ENCODE measurements at regions not wholly inside any gene's neighbourhood (a gene's known extent, or its start where the extent isn't known, plus 50 kb on each side); places are given as distances from the start of the nearest gene placed in this dataset.

DNA sequence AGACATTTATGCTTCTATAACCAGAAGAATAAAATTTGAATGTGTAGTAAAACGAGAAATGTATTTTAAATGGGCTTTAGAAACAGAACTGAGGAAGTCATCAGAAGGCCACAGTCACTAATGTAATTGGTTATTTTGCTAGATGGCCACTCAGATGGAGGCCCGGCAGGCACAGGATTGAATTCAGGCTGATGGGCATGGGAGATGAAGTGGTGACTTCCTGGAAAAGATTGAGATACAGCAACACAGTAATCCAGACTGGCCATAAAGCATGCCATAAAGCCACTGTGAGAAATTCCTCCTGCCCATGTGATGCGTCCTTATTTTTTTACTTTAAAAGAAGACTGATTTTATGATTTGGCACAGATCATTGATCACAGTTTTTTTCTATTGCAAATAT is 297.7 kb downstream of the ICOS start:
- no peaks in the 10 kb centered on the region for H3K4me1 ChIP-seq (ENCODE audit: control insufficient read depth, insufficient read depth, low read depth, low read length)

DNA sequence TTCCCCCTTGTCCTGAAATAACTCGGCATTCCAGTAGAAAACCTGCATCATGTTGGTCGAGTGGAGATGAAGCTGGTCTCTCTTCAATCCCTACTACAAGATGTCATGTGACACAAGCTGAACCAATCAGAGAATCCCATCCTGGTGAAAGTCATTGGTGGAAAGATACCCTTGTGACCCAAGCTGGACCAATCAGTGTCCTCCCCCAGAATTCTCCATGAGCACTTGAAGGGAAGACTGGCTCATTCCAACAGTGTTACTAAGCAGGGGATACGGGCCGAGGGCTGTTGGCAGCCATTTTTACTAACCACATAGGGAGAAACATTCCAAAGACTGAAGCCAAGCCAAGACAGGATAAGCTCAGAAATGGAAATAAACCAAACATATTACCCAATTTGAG is 298.3 kb downstream of the ICOS start:
- H3K4ac ChIP-seq (ENCODE audit: low read depth in 1 of 2, low read length in 2 of 2), result no peak overlapping the region
- WGBS, result 86% methylated on average over 4 of the region's 4 CpGs
- H3K4me2 ChIP-seq (ENCODE audit: low read length, poor library complexity, severe bottlenecking), result no peak overlapping the region
- H2AK5ac ChIP-seq (ENCODE audit: low read length, severe bottlenecking), result no peak overlapping the region
- H3K9me3 ChIP-seq (ENCODE audit: control insufficient read depth, low read length), result no peaks in the 10 kb centered on the region
- no peaks in the 10 kb centered on the region for H3K79me1 ChIP-seq (replicated peaks; ENCODE audit: low read length, poor library complexity, severe bottlenecking)
- no peak overlapping the region for H4K8ac ChIP-seq (ENCODE audit: low read length)
- no peak overlapping the region for H3K9ac ChIP-seq (ENCODE audit: low read length)
- H2BK5ac ChIP-seq (ENCODE audit: low read depth, low read length, poor library complexity, severe bottlenecking), result no peak overlapping the region
- H2BK12ac ChIP-seq (ENCODE audit: low read length in 2 of 2), result no peak overlapping the region
- no peak overlapping the region for H2AFZ ChIP-seq (ENCODE audit: low read depth, low read length)
- H3K36me3 ChIP-seq (ENCODE audit: control insufficient read depth in 1 of 2, insufficient read depth in 2 of 2, low read depth in 1 of 2, low read length in 2 of 2), result no peaks in the 10 kb centered on the region
- H3K27me3 ChIP-seq (ENCODE audit: control insufficient read depth in 1 of 2, insufficient read depth in 1 of 2, low read length in 2 of 2), result peaks cover 5 to 12% of the 10 kb centered on the region in 2 experiments
- no peak overlapping the region for H2BK120ac ChIP-seq (ENCODE audit: low read depth, low read length)
- no peak overlapping the region for H3K27ac ChIP-seq (ENCODE audit: low read length, poor library complexity, severe bottlenecking)
- H2BK15ac ChIP-seq (ENCODE audit: low read depth, poor library complexity, severe bottlenecking), result no peak overlapping the region
- no peak overlapping the region for H3K23ac ChIP-seq (ENCODE audit: low read length in 2 of 2)
- no peaks in the 10 kb centered on the region for H3K4me1 ChIP-seq (ENCODE audit: control insufficient read depth, insufficient read depth, low read depth, low read length)
- H3K14ac ChIP-seq (ENCODE audit: low read length in 2 of 2), result no peak overlapping the region
- no peak overlapping the region for H4K91ac ChIP-seq (ENCODE audit: low read length)
- no peak for DNase-seq
- H3K4me3 ChIP-seq (ENCODE audit: insufficient read depth in 1 of 2, low read depth in 1 of 2, low read length in 2 of 2), result no peak overlapping the region
- H3K18ac ChIP-seq (ENCODE audit: low read depth in 1 of 2, low read length in 2 of 2), result no peak overlapping the region

More for the DNA sequence above, 297.7 kb downstream of the ICOS start:
- H2AFZ ChIP-seq (ENCODE audit: low read depth, low read length), result no peak overlapping the region
- DNase-seq, result no peak
- no peak overlapping the region for H2AK5ac ChIP-seq (ENCODE audit: low read length, severe bottlenecking)
- no peak overlapping the region for H3K4me2 ChIP-seq (ENCODE audit: low read length, poor library complexity, severe bottlenecking)
- H3K23ac ChIP-seq (ENCODE audit: low read length in 2 of 2), result no peak overlapping the region
- no peaks in the 10 kb centered on the region for H3K79me1 ChIP-seq (replicated peaks; ENCODE audit: low read length, poor library complexity, severe bottlenecking)
- H2BK12ac ChIP-seq (ENCODE audit: low read length in 2 of 2), result no peak overlapping the region
- H4K91ac ChIP-seq (ENCODE audit: low read length), result no peak overlapping the region
- peaks cover 6 to 12% of the 10 kb centered on the region in 2 experiments for H3K27me3 ChIP-seq (ENCODE audit: control insufficient read depth in 1 of 2, insufficient read depth in 1 of 2, low read length in 2 of 2)
- H2BK15ac ChIP-seq (ENCODE audit: low read depth, poor library complexity, severe bottlenecking), result no peak overlapping the region
- H3K36me3 ChIP-seq (ENCODE audit: control insufficient read depth in 1 of 2, insufficient read depth in 2 of 2, low read depth in 1 of 2, low read length in 2 of 2), result no peaks in the 10 kb centered on the region
- no peaks in the 10 kb centered on the region for H3K9me3 ChIP-seq (ENCODE audit: control insufficient read depth, low read length)
- no peak overlapping the region for H3K9ac ChIP-seq (ENCODE audit: low read length)
- H3K18ac ChIP-seq (ENCODE audit: low read depth in 1 of 2, low read length in 2 of 2), result no peak overlapping the region
- no peak overlapping the region for H2BK120ac ChIP-seq (ENCODE audit: low read depth, low read length)
- no peak overlapping the region for H3K4me3 ChIP-seq (ENCODE audit: insufficient read depth in 1 of 2, low read depth in 1 of 2, low read length in 2 of 2)
- H3K4ac ChIP-seq (ENCODE audit: low read depth in 1 of 2, low read length in 2 of 2), result no peak overlapping the region
- H4K8ac ChIP-seq (ENCODE audit: low read length), result no peak overlapping the region
- 62% methylated on average over 2 of the region's 3 CpGs for WGBS
- H2BK5ac ChIP-seq (ENCODE audit: low read depth, low read length, poor library complexity, severe bottlenecking), result no peak overlapping the region
- H3K27ac ChIP-seq (ENCODE audit: low read length, poor library complexity, severe bottlenecking), result no peak overlapping the region
- no peak overlapping the region for H3K14ac ChIP-seq (ENCODE audit: low read length in 2 of 2)

DNA sequence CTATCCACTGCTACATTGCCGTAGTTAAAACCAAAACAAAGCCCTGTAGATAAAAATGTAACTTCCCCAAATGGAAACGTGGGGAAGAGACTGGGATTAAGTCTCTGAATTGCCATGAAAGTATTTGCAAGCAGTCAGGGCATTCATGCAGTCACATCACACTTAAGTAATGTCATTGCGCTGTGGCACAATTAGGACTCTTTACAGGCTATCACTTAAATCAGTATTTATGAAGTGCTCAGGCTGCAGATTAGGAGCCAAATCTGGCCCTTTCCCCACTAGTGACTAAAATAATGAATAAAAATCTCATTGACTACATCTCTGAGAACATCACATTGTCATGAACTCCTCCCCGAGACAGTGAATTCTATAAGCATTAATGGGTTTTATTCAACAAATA is 300.9 kb downstream of the ICOS start:
- Histone ChIP-seq H2BK5ac (ENCODE audit: low read depth, low read length, poor library complexity, severe bottlenecking) (no peak overlapping the region), H3K4me1 (ENCODE audit: control insufficient read depth, insufficient read depth, low read depth, low read length) (no peaks in the 10 kb centered on the region), H2BK12ac (ENCODE audit: low read length in 2 of 2) (no peak overlapping the region), H4K8ac (ENCODE audit: low read length) (no peak overlapping the region), H3K27me3 (ENCODE audit: control insufficient read depth in 1 of 2, insufficient read depth in 1 of 2, low read length in 2 of 2) (no peaks in the 10 kb centered on the region), H2BK15ac (ENCODE audit: low read depth, poor library complexity, severe bottlenecking) (no peak overlapping the region), H3K79me1 (replicated peaks; ENCODE audit: low read length, poor library complexity, severe bottlenecking) (no peaks in the 10 kb centered on the region), H3K18ac (ENCODE audit: low read depth in 1 of 2, low read length in 2 of 2) (no peak overlapping the region), H3K14ac (ENCODE audit: low read length in 2 of 2) (no peak overlapping the region), H2BK120ac (ENCODE audit: low read depth, low read length) (no peak overlapping the region), H2AK5ac (ENCODE audit: low read length, severe bottlenecking) (no peak overlapping the region), H3K9me3 (ENCODE audit: control insufficient read depth, low read length) (no peaks in the 10 kb centered on the region), H3K27ac (ENCODE audit: low read length, poor library complexity, severe bottlenecking) (no peak overlapping the region), H3K4me3 (ENCODE audit: insufficient read depth in 1 of 2, low read depth in 1 of 2, low read length in 2 of 2) (no peak overlapping the region), H3K4ac (ENCODE audit: low read depth in 1 of 2, low read length in 2 of 2) (no peak overlapping the region), H3K36me3 (ENCODE audit: control insufficient read depth in 1 of 2, insufficient read depth in 2 of 2, low read depth in 1 of 2, low read length in 2 of 2) (no peaks in the 10 kb centered on the region), H3K9ac (ENCODE audit: low read length) (no peak overlapping the region), H3K23ac (ENCODE audit: low read length in 2 of 2) (no peak overlapping the region), H3K4me2 (ENCODE audit: low read length, poor library complexity, severe bottlenecking) (no peak overlapping the region), H2AFZ (ENCODE audit: low read depth, low read length) (no peak overlapping the region), H4K91ac (ENCODE audit: low read length) (no peak overlapping the region)
- DNase-seq, result no peak
- WGBS, result 67% methylated on average over 2 of the region's 4 CpGs

DNA sequence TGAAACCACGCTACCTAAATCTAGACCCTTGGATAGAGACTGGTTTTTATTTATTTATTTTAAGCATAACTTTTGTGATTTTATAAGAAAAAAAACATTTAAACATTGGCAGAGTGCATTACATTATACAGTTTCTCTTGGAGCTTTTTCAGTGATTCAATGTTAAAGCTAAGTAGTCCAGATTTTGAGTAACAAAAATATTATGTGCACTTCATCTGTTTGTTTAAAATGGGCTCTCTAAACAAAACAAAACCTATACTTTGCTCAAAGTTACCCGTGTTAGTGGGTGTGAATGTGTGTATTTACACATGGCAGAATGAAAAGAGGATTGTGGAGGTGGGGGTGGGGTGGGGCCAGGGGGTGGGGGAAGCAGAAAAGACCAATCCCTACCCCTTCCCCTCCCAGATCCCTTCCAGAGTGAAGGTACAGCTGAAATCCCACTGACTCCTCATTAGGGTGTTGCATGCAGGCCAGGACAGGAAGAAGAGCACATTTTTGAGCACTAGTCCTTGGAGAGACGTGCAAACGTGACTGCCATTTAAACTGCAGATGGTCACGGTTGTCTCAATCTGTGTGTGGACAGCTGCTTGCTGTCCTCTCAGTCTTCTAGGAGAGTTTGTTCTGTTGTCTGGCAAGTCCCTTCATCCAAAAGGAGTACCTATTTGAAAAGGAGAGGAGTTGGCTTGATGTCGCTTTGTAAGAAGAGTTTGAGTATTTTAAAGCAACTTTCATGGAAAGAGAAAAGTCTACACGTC is 303.0 kb downstream of the ICOS start:
- no peak overlapping the region for H4K91ac ChIP-seq (ENCODE audit: low read length)
- H2BK15ac ChIP-seq (ENCODE audit: low read depth, poor library complexity, severe bottlenecking), result no peak overlapping the region
- H3K9ac ChIP-seq (ENCODE audit: low read length), result no peak overlapping the region
- no peak overlapping the region for H2BK12ac ChIP-seq (ENCODE audit: low read length in 2 of 2)
- no peak overlapping the region for H3K23ac ChIP-seq (ENCODE audit: low read length in 2 of 2)
- H3K4me3 ChIP-seq (ENCODE audit: insufficient read depth in 1 of 2, low read depth in 1 of 2, low read length in 2 of 2), result no peak overlapping the region
- DNase-seq, result no peak
- no peak overlapping the region for H2AFZ ChIP-seq (ENCODE audit: low read depth, low read length)
- no peaks in the 10 kb centered on the region for H3K4me1 ChIP-seq (ENCODE audit: control insufficient read depth, insufficient read depth, low read depth, low read length)
- no peak overlapping the region for H2BK120ac ChIP-seq (ENCODE audit: low read depth, low read length)
- no peak overlapping the region for H3K4ac ChIP-seq (ENCODE audit: low read depth in 1 of 2, low read length in 2 of 2)
- no peaks in the 10 kb centered on the region for H3K79me1 ChIP-seq (replicated peaks; ENCODE audit: low read length, poor library complexity, severe bottlenecking)
- no peaks in the 10 kb centered on the region for H3K36me3 ChIP-seq (ENCODE audit: control insufficient read depth in 1 of 2, insufficient read depth in 2 of 2, low read depth in 1 of 2, low read length in 2 of 2)
- H3K27me3 ChIP-seq (ENCODE audit: control insufficient read depth in 1 of 2, insufficient read depth in 1 of 2, low read length in 2 of 2), result no peaks in the 10 kb centered on the region
- no peak overlapping the region for H3K18ac ChIP-seq (ENCODE audit: low read depth in 1 of 2, low read length in 2 of 2)
- no peak overlapping the region for H2AK5ac ChIP-seq (ENCODE audit: low read length, severe bottlenecking)
- no peak overlapping the region for H2BK5ac ChIP-seq (ENCODE audit: low read depth, low read length, poor library complexity, severe bottlenecking)
- no peak overlapping the region for H4K8ac ChIP-seq (ENCODE audit: low read length)
- 76% methylated on average over 4 of the region's 7 CpGs for WGBS
- no peak overlapping the region for H3K4me2 ChIP-seq (ENCODE audit: low read length, poor library complexity, severe bottlenecking)
- no peak overlapping the region for H3K14ac ChIP-seq (ENCODE audit: low read length in 2 of 2)
- H3K9me3 ChIP-seq (ENCODE audit: control insufficient read depth, low read length), result no peaks in the 10 kb centered on the region
- H3K27ac ChIP-seq (ENCODE audit: low read length, poor library complexity, severe bottlenecking), result no peak overlapping the region

All from mesenchymal stem cell (in vitro differentiated cells and primary cell).